ENCODE measurements at regions not wholly inside any gene's neighbourhood (a gene's known extent, or its start where the extent isn't known, plus 50 kb on each side); places are given as distances from the start of the nearest gene placed in this dataset.

GRCh38 chr16:35873472-35873871 is 2414.1 kb downstream of the TP53TG3F start:
- TF ChIP-seq, protein P1, sequence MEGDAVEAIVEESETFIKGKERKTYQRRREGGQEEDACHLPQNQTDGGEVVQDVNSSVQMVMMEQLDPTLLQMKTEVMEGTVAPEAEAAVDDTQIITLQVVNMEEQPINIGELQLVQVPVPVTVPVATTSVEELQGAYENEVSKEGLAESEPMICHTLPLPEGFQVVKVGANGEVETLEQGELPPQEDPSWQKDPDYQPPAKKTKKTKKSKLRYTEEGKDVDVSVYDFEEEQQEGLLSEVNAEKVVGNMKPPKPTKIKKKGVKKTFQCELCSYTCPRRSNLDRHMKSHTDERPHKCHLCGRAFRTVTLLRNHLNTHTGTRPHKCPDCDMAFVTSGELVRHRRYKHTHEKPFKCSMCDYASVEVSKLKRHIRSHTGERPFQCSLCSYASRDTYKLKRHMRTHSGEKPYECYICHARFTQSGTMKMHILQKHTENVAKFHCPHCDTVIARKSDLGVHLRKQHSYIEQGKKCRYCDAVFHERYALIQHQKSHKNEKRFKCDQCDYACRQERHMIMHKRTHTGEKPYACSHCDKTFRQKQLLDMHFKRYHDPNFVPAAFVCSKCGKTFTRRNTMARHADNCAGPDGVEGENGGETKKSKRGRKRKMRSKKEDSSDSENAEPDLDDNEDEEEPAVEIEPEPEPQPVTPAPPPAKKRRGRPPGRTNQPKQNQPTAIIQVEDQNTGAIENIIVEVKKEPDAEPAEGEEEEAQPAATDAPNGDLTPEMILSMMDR (IDR thresholded peaks at IDR 0.05; ENCODE audit: insufficient read depth, low read depth, low read length) = no peak
- no peak for TF ChIP-seq EZH2 (IDR thresholded peaks at IDR 0.05; ENCODE audit: insufficient read depth, low read length)

Measured in astrocyte (in vitro differentiated cells and primary cell).